HepG2 (cell line): ENCODE measurements at regions not wholly inside any gene's neighbourhood (a gene's known extent, or its start where the extent isn't known, plus 50 kb on each side); places are given as distances from the start of the nearest gene placed in this dataset.

Experiments
- ATAC-seq: fragments of 200-7000 bp; cut with Tn5 transposase; 3 replicates; pipeline ENCODE4 v1.9.1; 2020; ENCODE audit warnings: mild to moderate bottlenecking, moderate library complexity
- BruUV-seq: library from RNA; stranded (reverse); fragments of 400-500 nt; replicated peaks from 2 replicates; lab custom pipeline; 2021; lab: Mats Ljungman, UMichigan
- CTCF ChIA-PET: fragments of 300-600 bp; formaldehyde crosslinking; extraction: SDS; loops from one replicate; lab custom pipeline; 2021; ENCODE audit warnings: low total read pairs, inconsistent platforms, low intra/inter-chr PET ratio; lab: Yijun Ruan, JAX
- POLR2A ChIA-PET: fragments of 350-600 bp; sonication (Branson Sonifier 250); formaldehyde crosslinking; loops from one replicate; lab custom pipeline; 2020; ENCODE audit warnings: antibody characterized with exemption, inconsistent platforms; lab: Yijun Ruan, JAX
- DNase-seq: peaks from one replicate; pipeline ENCODE4 v3.0.0-alpha.2; 2015; ENCODE audit warnings: low spot score
- FAIRE-seq: peaks from 3 replicates; lab custom pipeline; 2011; peaks lifted over from hg19 to GRCh38; lab: Jason Lieb, UNC
- H2AFZ ChIP-seq: one replicate; pipeline ENCODE4 v1.6.1; 2011; ENCODE audit warnings: low read length, inconsistent platforms
- H3K27ac ChIP-seq: fragments of 300-600 bp; 3 replicates; pipeline ENCODE4 v1.8.0; 2011; ENCODE audit warnings: mixed run types, mild to moderate bottlenecking, mixed read lengths, low read length, inconsistent platforms; ENCODE audit not compliant: insufficient read depth; ENCODE audit errors: extremely low read length
- H3K27me3 ChIP-seq, 2 experiments: fragments of 200-600 bp in 1 of 2; 2 replicates in 1 of 2; 3 replicates in 1 of 2; pipeline versions ENCODE4 v1.6.0 to v1.8.0; 2011; ENCODE audit warnings: low read length in 2 of 2, mild to moderate bottlenecking in 2 of 2, moderate library complexity in 2 of 2, inconsistent platforms in 1 of 2; ENCODE audit not compliant: insufficient read depth in 2 of 2, control insufficient read depth in 1 of 2
- H3K36me3 ChIP-seq, 2 experiments: fragments of 200-600 bp in 1 of 2; replicated peaks in 1 of 2; 2 replicates in 1 of 2; 3 replicates in 1 of 2; pipeline versions ENCODE4 v1.5.1 to v1.8.0; 2011; ENCODE audit warnings: low read length in 2 of 2, inconsistent platforms in 1 of 2; ENCODE audit not compliant: insufficient read depth in 2 of 2, control insufficient read depth in 1 of 2
- H3K4me1 ChIP-seq: 2 replicates; pipeline ENCODE4 v1.5.1; 2012; ENCODE audit warnings: low read length, inconsistent platforms; ENCODE audit not compliant: insufficient read depth
- H3K4me2 ChIP-seq: 2 replicates; pipeline ENCODE4 v1.6.0; 2011; ENCODE audit warnings: low read depth, low read length, inconsistent platforms
- H3K4me3 ChIP-seq, 3 experiments: fragments of 200-600 bp in 1 of 3; sonication (generic), shearing (Covaris generic) in 1 of 3; replicated peaks in 1 of 3; 2 replicates each; pipeline ENCODE4 v1.5.1; 2011 to 2016; ENCODE audit warnings: low read length in 3 of 3, inconsistent platforms in 2 of 3, low read depth in 2 of 3, mild to moderate bottlenecking in 2 of 3, control low read depth in 1 of 3, mixed read lengths in 1 of 3; ENCODE audit not compliant: insufficient read depth in 1 of 3
- H3K79me2 ChIP-seq: one replicate; pipeline ENCODE4 v1.6.1; 2011; ENCODE audit warnings: low read length, inconsistent platforms; ENCODE audit not compliant: insufficient read depth
- H3K9ac ChIP-seq: 2 replicates; pipeline ENCODE4 v1.6.0; 2011; ENCODE audit warnings: mild to moderate bottlenecking, low read depth, low read length, inconsistent platforms; ENCODE audit not compliant: insufficient read depth
- H3K9me3 ChIP-seq: 2 replicates; pipeline ENCODE4 v1.5.1; 2012; ENCODE audit warnings: mild to moderate bottlenecking, low read length
- H4K20me1 ChIP-seq: 2 replicates; pipeline ENCODE4 v1.6.0; 2011; ENCODE audit warnings: inconsistent platforms, mild to moderate bottlenecking, low read length, moderate library complexity; ENCODE audit not compliant: insufficient read depth
- LCORL ChIP-seq, 2 experiments: fragments of 450-650 bp in 1 of 2; sonication (generic) in 1 of 2; formaldehyde crosslinking in 1 of 2; IDR thresholded peaks; 2 replicates each; pipeline versions ENCODE4 v1.5.0 to v1.6.1; 2017 to 2020; ENCODE audit warnings: antibody characterized with exemption in 1 of 2, missing genetic modification reagents in 1 of 2
- RORA ChIP-seq: sonication (generic); formaldehyde crosslinking; IDR thresholded peaks from 2 replicates; pipeline ENCODE4 v1.5.0; 2020; ENCODE audit warnings: mild to moderate bottlenecking, missing genetic modification reagents, moderate library complexity
- ZFY ChIP-seq: sonication (generic); formaldehyde crosslinking; IDR thresholded peaks from 2 replicates; pipeline ENCODE4 v1.4.0; 2020; ENCODE audit warnings: missing genetic modification reagents
- ZNF549 ChIP-seq: sonication (generic); formaldehyde crosslinking; IDR thresholded peaks from 2 replicates; pipeline ENCODE4 v1.5.0; 2020; ENCODE audit warnings: missing genetic modification reagents
- ZNF687 ChIP-seq: sonication (generic); formaldehyde crosslinking; IDR thresholded peaks from 2 replicates; pipeline ENCODE4 v1.5.1; 2020; ENCODE audit warnings: mild to moderate bottlenecking, missing genetic modification reagents, moderate library complexity
- WGBS: methylation state at CpG from one replicate; pipeline ENCODE4 v1.1.6; 2017; ENCODE audit warnings: low lambda C conversion rate; 5-methylcytosine and 5-hydroxymethylcytosine counted together
- in situ Hi-C: cut with HindIII; loops from 2 replicates; pipeline ENCODE4 v1.10.0; 2017; ENCODE audit warnings: low pct_unique_long_range_greater_than_20kb; ENCODE audit not compliant: extremely low pct_ligation_motif_present
- intact Hi-C: fragments of 100-400 bp; cut with micrococcal nuclease; formaldehyde crosslinking; loops from one replicate; pipeline ENCODE4 v1.10.0; 2022; ENCODE audit not compliant: unreplicated experiment

- no peak overlapping the region for H3K27ac ChIP-seq
- FAIRE-seq, result no peak
- H3K36me3 ChIP-seq, result no peaks in the 10 kb centered on the region
- ATAC-seq, result no peak
- no peaks in the 10 kb centered on the region for H4K20me1 ChIP-seq
- H3K4me1 ChIP-seq, result peaks cover 11% of the 10 kb centered on the region
- POLR2A ChIA-PET, result no interaction called here
- no peak overlapping the region for H3K9ac ChIP-seq
- in situ Hi-C loops, result no loop called here
- no peak overlapping the region for H3K4me2 ChIP-seq
- no peaks in the 10 kb centered on the region for H3K27me3 ChIP-seq
- no peaks in the 10 kb centered on the region for H3K79me2 ChIP-seq
- H3K4me3 ChIP-seq, result no peak overlapping the region
- CTCF ChIA-PET, result no interaction called here
- DNase-seq, result no peak
- WGBS, result 83% methylated on average over 1 of the region's 1 CpG
- intact Hi-C loops, result no loop called here
- no peak overlapping the region for H2AFZ ChIP-seq
- no TSS peak for BruUV-seq
- no peaks in the 10 kb centered on the region for H3K9me3 ChIP-seq
- no peak for TF ChIP-seq ZFY (CRISPR knock-in tag)
- TF ChIP-seq ZNF687 (CRISPR knock-in tag), result no peak
- TF ChIP-seq ZNF549 (CRISPR knock-in tag), result no peak
- no peak for TF ChIP-seq RORA (CRISPR knock-in tag)
- TF ChIP-seq LCORL (IDR thresholded peaks at IDR 0.05), result no peak
- TF ChIP-seq LCORL (CRISPR knock-in tag; IDR thresholded peaks at IDR 0.05), result no peak
Observed at GRCh38 chr3:159924411-159924810, 64.2 kb upstream of the IL12A start.
